NCI-H146 treated with DMSO at 0.1 percent for 48 hours (cell line): ENCODE measurements at regions not wholly inside any gene's neighbourhood (a gene's known extent, or its start where the extent isn't known, plus 50 kb on each side); places are given as distances from the start of the nearest gene placed in this dataset.
"Not testable (repeated sequence)": the region's sequence is repeated elsewhere in the genome, so short reads cannot be mapped to it uniquely, and the experiment has no call there.

Experiments
- DNase-seq: peaks from one replicate; lab custom pipeline; 2025; ENCODE audit not compliant: unreplicated experiment; lab: John Stamatoyannopoulos, UW

GRCh38 chr12:92235703-92236472, 90.2 kb upstream of the BTG1 start:
- no peak for DNase-seq

DNA sequence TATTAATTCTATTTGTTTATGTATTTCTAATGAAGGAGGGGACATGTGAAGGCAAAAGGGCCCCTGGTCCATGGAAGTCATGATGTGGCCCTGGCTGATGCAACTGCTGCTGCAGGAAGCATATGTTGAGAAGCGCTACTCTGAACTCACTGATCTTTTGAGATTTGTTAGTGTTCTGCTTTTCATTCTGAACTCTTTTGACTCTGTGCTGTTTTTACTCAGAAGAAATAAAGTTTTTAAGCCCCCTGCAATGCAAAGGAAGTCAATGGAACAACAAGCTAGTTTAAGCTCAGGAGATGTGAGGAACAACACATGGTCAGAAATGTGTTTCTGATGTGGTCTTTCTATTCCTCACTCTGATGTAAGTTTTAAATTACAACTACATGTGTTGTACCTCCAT, 88.9 kb upstream of the BTG1 start:
- DNase-seq: no peak

- DNase-seq: no peak
These were observed 87.8 kb upstream of the BTG1 start for GRCh38 chr12:92233346-92234015.

GRCh38 chr12:92232371-92232932, 86.8 kb upstream of the BTG1 start:
- DNase-seq: not testable (repeated sequence)

DNA sequence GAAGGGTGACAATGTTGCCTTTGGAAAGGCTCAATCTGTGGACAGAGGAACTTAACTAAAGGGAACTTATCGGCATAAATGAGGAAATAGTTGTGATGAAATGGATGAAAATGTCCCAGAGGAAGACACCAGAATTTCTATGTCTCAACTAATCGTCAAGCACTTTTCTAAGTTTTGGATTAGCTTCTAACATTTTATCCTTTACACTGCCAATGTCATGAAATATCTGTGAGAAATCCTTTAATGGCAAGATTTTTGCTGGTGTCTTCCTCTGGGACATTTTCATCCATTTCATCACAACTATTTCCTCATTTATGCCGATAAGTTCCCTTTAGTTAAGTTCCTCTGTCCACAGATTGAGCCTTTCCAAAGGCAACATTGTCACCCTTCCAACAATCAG, 86.3 kb upstream of the BTG1 start:
- DNase-seq: not testable (repeated sequence)

DNA sequence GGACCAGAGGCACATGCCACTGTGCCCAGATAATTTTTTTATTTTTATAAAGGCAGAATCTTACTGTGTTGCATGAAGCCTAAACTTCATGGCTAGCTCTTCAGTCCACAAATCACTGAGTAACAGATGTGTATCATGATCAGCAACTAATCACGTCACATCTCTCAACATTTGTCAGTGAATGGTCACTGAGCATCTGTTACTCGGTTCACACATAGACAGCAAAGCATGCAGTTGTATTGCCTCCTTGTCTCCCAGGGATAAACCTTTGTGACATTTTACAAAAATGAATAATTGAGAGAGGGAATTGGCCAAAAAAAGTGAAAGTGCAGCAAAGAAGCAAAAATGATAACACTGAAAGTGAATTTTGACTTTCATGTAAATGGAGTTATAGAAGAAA, 85.9 kb upstream of the BTG1 start:
- DNase-seq: not testable (repeated sequence)

- DNase-seq: no peak
These were observed 83.7 kb upstream of the BTG1 start for GRCh38 chr12:92229381-92229780.

DNA sequence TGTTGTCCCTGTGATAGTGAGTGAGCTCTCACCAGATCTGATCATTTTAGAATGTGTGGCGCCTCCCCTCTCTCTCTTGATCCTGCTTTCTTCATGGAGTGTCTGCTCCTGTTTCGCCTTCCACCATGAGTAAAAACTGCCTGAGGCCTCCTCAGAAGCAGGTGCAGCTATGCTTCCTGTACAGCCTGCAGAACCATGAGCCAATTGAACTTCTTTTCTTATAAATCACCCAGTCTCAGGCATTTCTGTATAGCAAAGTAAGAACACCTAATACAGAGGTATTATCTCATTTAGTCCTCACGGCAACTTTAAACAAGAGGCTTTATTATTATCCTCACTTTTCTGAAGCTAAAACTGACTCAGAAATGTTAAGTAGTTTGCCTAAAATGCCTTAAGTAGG, 81.3 kb upstream of the BTG1 start:
- DNase-seq: no peak

GRCh38 chr12:92226071-92226661, 80.5 kb upstream of the BTG1 start:
- no peak for DNase-seq

DNA sequence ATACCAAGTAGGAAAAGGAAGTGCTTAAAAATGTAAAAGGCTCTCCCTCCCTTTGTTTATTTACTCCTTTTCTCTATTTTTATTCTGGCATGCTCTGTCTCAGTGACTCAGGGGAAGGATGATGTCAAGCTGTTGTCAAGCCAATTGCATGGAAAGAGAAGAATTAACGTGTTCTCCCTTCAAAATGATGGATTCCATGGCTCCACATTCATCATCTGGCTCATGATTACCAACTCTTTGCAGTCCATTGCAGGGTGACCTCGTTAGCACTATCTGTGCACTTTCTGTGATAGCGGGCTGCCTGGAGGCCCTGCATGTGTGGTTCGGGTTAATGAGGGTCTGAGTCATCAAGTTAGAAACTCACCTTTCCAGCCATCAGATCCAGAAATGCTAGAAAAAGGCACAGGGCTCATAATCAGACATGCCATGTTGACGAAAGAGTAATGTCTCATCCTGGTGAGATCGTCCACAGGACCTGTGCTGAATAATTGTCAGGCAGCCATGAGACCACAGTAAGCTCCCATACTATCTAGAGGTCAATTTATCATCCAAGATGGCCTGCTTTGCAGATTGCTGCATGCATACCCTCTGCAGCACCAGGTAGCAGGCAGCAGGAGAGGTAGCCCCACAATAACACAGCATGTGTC, 79.2 kb upstream of the BTG1 start:
- DNase-seq: no peak

DNA sequence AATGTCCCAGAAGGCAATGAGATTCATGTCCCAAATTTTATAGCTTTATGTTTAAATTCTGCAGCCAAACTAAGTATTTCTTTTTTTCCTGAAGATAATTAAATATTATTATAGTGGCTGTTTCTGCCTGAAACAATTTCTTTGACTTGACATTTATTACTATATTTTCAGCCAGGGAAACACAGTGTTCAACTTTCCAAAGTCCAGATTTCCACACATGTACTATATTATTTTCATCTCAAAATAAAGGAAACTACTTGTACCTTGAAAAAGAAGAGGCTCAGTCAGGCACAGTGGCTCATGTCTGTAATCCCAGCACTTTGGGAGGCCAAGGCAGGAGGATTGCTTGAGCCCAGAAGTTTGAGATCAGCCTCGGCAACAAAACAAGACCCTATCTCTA, 77.8 kb upstream of the BTG1 start:
- DNase-seq: no peak

- no peak for DNase-seq
These were observed 76.1 kb upstream of the BTG1 start for GRCh38 chr12:92221656-92222315.

GRCh38 chr12:92218394-92219077, 72.9 kb upstream of the BTG1 start:
- no peak for DNase-seq

- DNase-seq: no peak
These were observed 70.4 kb upstream of the BTG1 start for GRCh38 chr12:92216092-92216491.

GRCh38 chr12:92215358-92215757, 69.7 kb upstream of the BTG1 start:
- no peak for DNase-seq

- no peak for DNase-seq
These were observed 67.5 kb upstream of the BTG1 start for GRCh38 chr12:92213166-92213565.

DNA sequence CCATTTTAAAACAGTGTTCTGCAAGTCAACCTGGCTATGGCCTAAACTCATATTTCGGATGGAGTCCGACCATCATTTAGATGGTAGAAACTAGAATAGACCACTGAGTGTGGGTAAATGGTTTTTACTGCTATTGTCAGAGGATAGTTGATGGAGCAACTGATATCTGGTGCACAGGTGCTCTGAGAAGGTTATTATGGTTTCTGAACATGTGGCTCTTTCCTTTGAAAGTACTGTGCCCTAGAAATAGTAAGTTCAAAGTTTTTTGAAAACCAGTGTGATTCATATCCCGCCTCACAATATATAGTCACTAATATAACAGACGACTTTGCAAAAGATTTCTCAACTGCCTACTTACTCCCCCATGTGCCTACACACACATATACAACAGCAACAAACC, 64.4 kb upstream of the BTG1 start:
- no peak for DNase-seq

DNA sequence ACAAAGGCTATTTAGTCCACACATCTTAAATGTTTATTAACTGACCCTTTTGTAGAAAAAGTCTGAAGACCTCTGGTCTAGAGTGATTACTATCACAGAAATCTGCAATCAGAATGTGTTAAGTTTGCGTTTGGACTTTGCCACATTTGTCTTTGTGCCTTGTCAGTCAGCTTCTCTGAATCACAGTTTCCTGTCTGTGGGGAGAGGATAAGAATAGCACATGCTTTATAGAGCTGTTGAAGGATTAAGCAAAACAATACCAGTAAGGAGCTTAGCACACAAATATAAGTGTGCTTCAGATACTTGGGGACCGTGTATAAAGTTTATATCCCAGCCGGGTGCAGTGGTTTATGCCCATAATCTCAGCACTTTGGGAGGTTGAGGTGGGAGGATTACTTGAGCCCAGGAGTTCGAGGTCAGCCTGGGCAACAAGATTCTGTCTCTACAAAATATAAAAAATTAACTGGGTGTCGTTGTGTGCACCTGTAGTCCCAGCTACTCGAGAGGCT, 63.0 kb upstream of the BTG1 start:
- no peak for DNase-seq

GRCh38 chr12:92206596-92206995, 61.0 kb upstream of the BTG1 start:
- no peak for DNase-seq

GRCh38 chr12:92206011-92206410, 60.4 kb upstream of the BTG1 start:
- DNase-seq: no peak
